Upper lobe of right lung (tissue), 1 donor: ENCODE measurements at regions not wholly inside any gene's neighbourhood (a gene's known extent, or its start where the extent isn't known, plus 50 kb on each side); places are given as distances from the start of the nearest gene placed in this dataset.

ENCODE experiments used
- ATAC-seq: fragments of 200-7000 bp; cut with Tn5 transposase; one replicate; pipeline ENCODE4 v1.9.1; 2020; ENCODE audit warnings: mild to moderate bottlenecking, moderate library complexity
- DNase-seq: peaks from one replicate; pipeline ENCODE4 v3.0.0-alpha.2; 2020
- H3K27ac ChIP-seq: fragments of 200-600 bp; one replicate; pipeline ENCODE4 v1.8.0; 2022
- H3K27me3 ChIP-seq: fragments of 200-600 bp; one replicate; pipeline ENCODE4 v1.8.0; 2022; ENCODE audit warnings: mild to moderate bottlenecking
- H3K36me3 ChIP-seq: fragments of 200-600 bp; one replicate; pipeline ENCODE4 v1.8.0; 2022
- H3K4me1 ChIP-seq: fragments of 200-600 bp; one replicate; pipeline ENCODE4 v1.8.0; 2022
- H3K4me3 ChIP-seq: fragments of 200-600 bp; one replicate; pipeline ENCODE4 v1.8.0; 2022; ENCODE audit warnings: mild to moderate bottlenecking
- H3K9me3 ChIP-seq: fragments of 200-600 bp; one replicate; pipeline ENCODE4 v1.8.0; 2022
- CTCF ChIP-seq: fragments of 200-600 bp; IDR thresholded peaks from one replicate; pipeline ENCODE4 v1.8.0; 2022; ENCODE audit warnings: antibody characterized with exemption
- intact Hi-C: fragments of 100-400 bp; cut with DNase I; formaldehyde crosslinking; loops from one replicate; pipeline ENCODE4 v1.11.0; 2022
- donor health status: DM: no; HTN: yes; CAD: no; lungs with severe emphysema.

DNA sequence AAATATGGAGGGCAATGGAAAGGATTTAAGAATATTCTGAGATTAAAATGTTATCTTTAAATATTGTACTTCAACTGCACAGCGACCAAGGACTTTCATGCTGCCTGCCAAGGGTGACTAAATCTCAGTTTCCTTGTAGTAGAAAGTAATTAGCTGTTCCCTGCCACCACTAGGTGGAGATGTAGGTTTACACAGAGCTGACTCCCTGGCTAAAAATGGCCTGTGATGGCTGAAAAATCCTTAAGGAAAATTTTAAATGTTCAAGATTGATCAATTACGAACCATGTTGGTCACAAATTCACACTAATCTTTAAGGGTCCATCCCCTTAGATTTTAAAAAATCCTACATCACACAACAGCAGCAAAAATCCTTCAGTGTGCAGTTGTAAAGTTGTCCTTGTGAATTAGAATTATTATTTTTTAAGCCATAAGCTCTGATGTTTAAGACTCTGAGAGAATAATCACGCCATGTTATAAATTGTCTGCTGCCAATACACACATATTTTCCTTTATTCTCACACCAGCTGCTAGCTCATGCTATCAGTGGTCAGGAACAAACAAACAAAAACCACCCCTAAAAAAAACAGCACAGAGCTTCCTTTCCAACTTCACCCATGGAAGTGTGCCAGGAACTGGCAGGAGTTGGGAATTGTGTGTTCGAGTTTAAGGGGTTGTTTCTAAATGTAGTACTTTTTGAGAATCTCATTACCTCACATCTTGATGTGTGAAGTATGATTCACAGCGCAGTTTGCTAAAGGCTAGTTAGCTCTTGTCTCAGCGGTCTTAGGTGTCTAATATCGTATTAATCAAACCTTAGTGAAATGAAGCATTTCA is 399.8 kb downstream of the TMEM182 start:
- Histone ChIP-seq H3K9me3 (no peaks in the 10 kb centered on the region), H3K4me1 (no peaks in the 10 kb centered on the region), H3K36me3 (no peaks in the 10 kb centered on the region), H3K4me3 (no peak overlapping the region), H3K27ac (no peak overlapping the region), H3K27me3 (no peaks in the 10 kb centered on the region)
- DNase-seq, result no peak
- ATAC-seq, result peak; percentile 64
- TF ChIP-seq CTCF, result peak; percentile 67
- intact Hi-C loops, result no loop called here

- intact Hi-C loops, result no loop called here
- Histone ChIP-seq H3K4me1 (no peaks in the 10 kb centered on the region), H3K4me3 (no peak overlapping the region), H3K27me3 (no peaks in the 10 kb centered on the region), H3K9me3 (no peaks in the 10 kb centered on the region), H3K27ac (no peak overlapping the region), H3K36me3 (no peaks in the 10 kb centered on the region)
- DNase-seq (no peak), ATAC-seq (no peak)
- no peak for TF ChIP-seq CTCF
Observed at GRCh38 chr2:103164748-103165147, 402.9 kb downstream of the TMEM182 start.

DNA sequence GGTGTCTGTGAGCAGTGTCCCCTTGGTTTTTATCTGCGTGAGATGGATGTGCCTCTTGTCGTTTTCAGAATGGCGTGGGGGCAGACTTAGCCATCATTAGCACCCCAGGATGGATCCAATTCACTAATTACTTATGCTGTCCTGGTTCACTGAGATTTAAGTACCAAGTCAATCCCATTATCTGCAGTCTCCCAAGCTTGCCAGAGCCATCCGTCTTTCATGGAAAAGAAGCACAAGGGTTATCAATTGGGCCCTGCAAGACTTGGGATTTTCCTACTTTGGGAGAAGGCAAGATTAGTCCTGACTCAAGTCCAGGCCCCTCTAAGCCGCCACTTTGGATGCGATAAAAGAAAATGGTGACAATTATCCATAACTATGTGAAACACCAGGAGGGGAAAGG is 404.0 kb downstream of the TMEM182 start:
- H3K27me3 ChIP-seq, result no peaks in the 10 kb centered on the region
- intact Hi-C loops, result no loop called here
- no peak overlapping the region for H3K4me3 ChIP-seq
- H3K36me3 ChIP-seq, result no peaks in the 10 kb centered on the region
- DNase-seq, result no peak
- H3K4me1 ChIP-seq, result no peaks in the 10 kb centered on the region
- no peaks in the 10 kb centered on the region for H3K9me3 ChIP-seq
- no peak for ATAC-seq
- no peak for TF ChIP-seq CTCF
- H3K27ac ChIP-seq, result no peak overlapping the region

DNA sequence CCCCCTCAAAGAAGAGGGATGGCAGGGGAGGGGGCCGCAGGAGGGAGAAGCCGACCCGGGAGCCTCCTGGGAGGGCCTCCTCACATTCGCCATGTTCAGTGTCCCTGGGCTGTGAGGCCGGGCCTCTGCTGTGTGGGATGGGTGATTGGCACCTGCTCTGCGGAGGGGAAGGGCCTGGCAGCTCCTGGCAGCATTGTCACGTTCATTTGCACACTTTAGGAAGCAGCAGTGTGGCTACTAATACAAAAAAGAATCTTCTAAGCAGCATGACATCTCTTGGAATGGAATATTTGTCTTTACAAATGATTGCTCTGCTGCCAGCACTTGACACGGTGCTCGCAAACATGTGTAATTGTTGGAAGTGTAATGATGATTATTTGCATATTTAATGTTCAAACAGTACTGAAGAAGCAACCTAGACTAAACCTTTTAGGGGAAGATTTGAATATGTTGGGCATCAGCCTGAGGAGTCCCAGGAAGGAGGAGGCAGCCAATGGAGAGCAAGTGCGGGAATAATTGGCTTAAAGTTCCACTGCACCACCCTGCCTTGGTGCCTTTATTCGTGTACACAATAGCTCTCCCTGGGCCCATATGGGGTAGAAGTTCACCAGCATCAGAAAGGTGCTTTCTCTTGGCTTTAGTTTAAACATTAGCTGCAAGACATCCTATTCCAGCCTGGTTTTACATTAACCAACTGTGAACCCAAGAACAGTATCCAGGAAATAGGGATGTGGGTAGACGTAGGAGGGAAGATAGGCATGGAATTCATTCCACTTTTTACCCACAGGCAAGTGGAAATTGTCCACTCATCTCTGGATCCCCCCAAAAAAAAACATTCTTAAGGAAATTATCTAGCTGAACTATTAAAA is 404.9 kb downstream of the TMEM182 start:
- Histone ChIP-seq H3K9me3 (no peaks in the 10 kb centered on the region), H3K36me3 (no peaks in the 10 kb centered on the region), H3K27me3 (no peaks in the 10 kb centered on the region), H3K4me3 (no peak overlapping the region), H3K27ac (no peak overlapping the region), H3K4me1 (no peaks in the 10 kb centered on the region)
- intact Hi-C loops, result no loop called here
- DNase-seq, result no peak
- no peak for ATAC-seq
- no peak for TF ChIP-seq CTCF

DNA sequence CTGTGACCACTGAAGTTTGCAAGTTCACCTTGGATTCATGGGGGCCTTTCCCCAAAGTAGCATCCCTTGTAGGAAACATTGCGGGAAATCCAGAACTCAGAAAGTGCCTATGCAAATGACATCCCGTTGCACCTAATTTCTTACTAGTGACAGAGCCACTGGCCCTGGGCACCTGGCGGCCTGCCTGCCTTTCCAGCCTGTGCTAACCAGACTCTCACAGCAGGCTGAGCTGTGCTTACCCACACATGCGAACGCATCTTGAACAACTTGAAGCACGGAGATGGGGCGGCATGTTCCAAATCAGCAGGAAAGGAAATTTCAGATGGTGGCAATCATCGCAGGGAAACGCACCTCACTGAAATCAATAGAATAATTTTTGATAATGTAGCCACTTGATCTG is 405.8 kb downstream of the TMEM182 start:
- TF ChIP-seq CTCF, result no peak
- H3K9me3 ChIP-seq, result no peaks in the 10 kb centered on the region
- H3K4me1 ChIP-seq, result no peaks in the 10 kb centered on the region
- no peak for ATAC-seq
- no peaks in the 10 kb centered on the region for H3K36me3 ChIP-seq
- DNase-seq, result no peak
- H3K27me3 ChIP-seq, result no peaks in the 10 kb centered on the region
- intact Hi-C loops, result no loop called here
- no peak overlapping the region for H3K27ac ChIP-seq
- no peak overlapping the region for H3K4me3 ChIP-seq
